Posterior vena cava (tissue), 2 donors: ENCODE measurements at regions not wholly inside any gene's neighbourhood (a gene's known extent, or its start where the extent isn't known, plus 50 kb on each side); places are given as distances from the start of the nearest gene placed in this dataset.
"Not testable (repeated sequence)": the region's sequence is repeated elsewhere in the genome, so short reads cannot be mapped to it uniquely, and the experiment has no call there.

Experiments
- DNase-seq: peaks from one replicate; pipeline ENCODE4 v3.0.0-alpha.2; 2020; ENCODE audit warnings: low spot score
- intact Hi-C, 2 donors: fragments of 100-400 bp; cut with DNase I; formaldehyde crosslinking; loops; one replicate each; pipeline versions ENCODE4 v1.14.1 to v1.14.2; 2022 to 2023
- donor health status: DM: yes; HTN: yes; CAD: no.
- donor health status: DM: yes; HTN: yes; CAD: no.

GRCh38 chr9:66819510-66819909, 81.0 kb upstream of the ZNF658 start:
- intact Hi-C loops, DNase-seq: not testable (repeated sequence)

GRCh38 chr9:66820014-66820660, 80.4 kb upstream of the ZNF658 start:
- DNase-seq, intact Hi-C loops: not testable (repeated sequence)

- DNase-seq: peak; percentile 62
- intact Hi-C loops: not testable (repeated sequence)
Observed at GRCh38 chr9:66824169-66824568, 76.4 kb upstream of the ZNF658 start.

GRCh38 chr9:66829853-66830252, 70.7 kb upstream of the ZNF658 start:
- intact Hi-C loops: not testable (repeated sequence)
- DNase-seq: peak; percentile 55

GRCh38 chr9:66830777-66831497, 69.6 kb upstream of the ZNF658 start:
- intact Hi-C loops: not testable (repeated sequence)
- peak; percentile 60 for DNase-seq

GRCh38 chr9:66832222-66832621, 68.3 kb upstream of the ZNF658 start:
- intact Hi-C loops, DNase-seq: not testable (repeated sequence)

GRCh38 chr9:66837242-66837937, 63.1 kb upstream of the ZNF658 start:
- DNase-seq, intact Hi-C loops: not testable (repeated sequence)
